Pons (tissue), 1 donor: ENCODE measurements at regions not wholly inside any gene's neighbourhood (a gene's known extent, or its start where the extent isn't known, plus 50 kb on each side); places are given as distances from the start of the nearest gene placed in this dataset.

ENCODE experiments used
- DNase-seq: peaks from one replicate; pipeline ENCODE4 v3.0.0-alpha.2; 2016; ENCODE audit warnings: low spot score

- no peak for DNase-seq
Measured at GRCh38 chr6:145159921-145160320, 575.4 kb downstream of the EPM2A start.

GRCh38 chr6:145161501-145161900, 573.8 kb downstream of the EPM2A start:
- DNase-seq = no peak

GRCh38 chr6:145169726-145170224, 565.5 kb downstream of the EPM2A start:
- no peak for DNase-seq

- DNase-seq = no peak
Measured at GRCh38 chr6:145175470-145175869, 559.9 kb downstream of the EPM2A start.

GRCh38 chr6:145178391-145178790, 556.9 kb downstream of the EPM2A start:
- no peak for DNase-seq

GRCh38 chr6:145187491-145188206, 547.7 kb downstream of the EPM2A start:
- no peak for DNase-seq

GRCh38 chr6:145189836-145190235, 545.5 kb downstream of the EPM2A start:
- no peak for DNase-seq

GRCh38 chr6:145194389-145194788, 540.9 kb downstream of the EPM2A start:
- DNase-seq = no peak

- DNase-seq = no peak
Measured at GRCh38 chr6:145199961-145200360, 535.4 kb downstream of the EPM2A start.

GRCh38 chr6:145204301-145204700, 531.0 kb downstream of the EPM2A start:
- no peak for DNase-seq

- DNase-seq = no peak
Measured at GRCh38 chr6:145206247-145206907, 528.9 kb downstream of the EPM2A start.

- no peak for DNase-seq
Measured at GRCh38 chr6:145208474-145208873, 526.8 kb downstream of the EPM2A start.

GRCh38 chr6:145209272-145209671, 526.0 kb downstream of the EPM2A start:
- no peak for DNase-seq

- no peak for DNase-seq
Measured at GRCh38 chr6:145212813-145213212, 522.5 kb downstream of the EPM2A start.

- DNase-seq = no peak
Measured at GRCh38 chr6:145213614-145214013, 521.7 kb downstream of the EPM2A start.

- peak; percentile 19 for DNase-seq
Measured at GRCh38 chr6:145214570-145214969, 520.8 kb downstream of the EPM2A start.

GRCh38 chr6:145224450-145224849, 510.9 kb downstream of the EPM2A start:
- no peak for DNase-seq

GRCh38 chr6:145225500-145225899, 509.8 kb downstream of the EPM2A start:
- DNase-seq = no peak

GRCh38 chr6:145227593-145227992, 507.7 kb downstream of the EPM2A start:
- DNase-seq = no peak

- DNase-seq = no peak
Measured at GRCh38 chr6:145228962-145229582, 506.2 kb downstream of the EPM2A start.

GRCh38 chr6:145233955-145234354, 501.4 kb downstream of the EPM2A start:
- no peak for DNase-seq

- DNase-seq = no peak
Measured at GRCh38 chr6:145235207-145235606, 500.1 kb downstream of the EPM2A start.

- no peak for DNase-seq
Measured at GRCh38 chr6:145238787-145239186, 496.5 kb downstream of the EPM2A start.
